ENCODE measurements at regions not wholly inside any gene's neighbourhood (a gene's known extent, or its start where the extent isn't known, plus 50 kb on each side); places are given as distances from the start of the nearest gene placed in this dataset.

- Histone ChIP-seq H4K20me1 (ENCODE audit: insufficient read depth, low read length) (no peaks in the 10 kb centered on the region), H3K79me2 (ENCODE audit: low read length) (no peaks in the 10 kb centered on the region), H2AFZ (ENCODE audit: low read length) (no peak overlapping the region), H3K27me3 (replicated peaks; ENCODE audit: insufficient read depth, low read length) (no peaks in the 10 kb centered on the region), H3F3A (ENCODE audit: insufficient read depth, low read length) (no peaks in the 10 kb centered on the region), H3K4me1 (ENCODE audit: low read length) (peaks cover 5% of the 10 kb centered on the region; the same call in 1 of the 2 replicates), H3K9me3 (replicated peaks; ENCODE audit: insufficient read depth, low read length) (no peaks in the 10 kb centered on the region), H3K27ac (ENCODE audit: low read length) (no peak overlapping the region), H3K9ac (ENCODE audit: low read length) (no peak overlapping the region), H3K36me3 (replicated peaks; ENCODE audit: insufficient read depth, low read length) (no peaks in the 10 kb centered on the region), H3K9me2 (replicated peaks; ENCODE audit: insufficient read depth, low read length) (no peaks in the 10 kb centered on the region), H3K4me3 (ENCODE audit: low read length) (no peak overlapping the region), H3K4me2 (ENCODE audit: low read depth, low read length) (no peak overlapping the region)
- TF ChIP-seq EZH2phosphoT487 (IDR thresholded peaks at IDR 0.05; ENCODE audit: low read length) (no peak), CTCF (IDR thresholded peaks at IDR 0.05; ENCODE audit: low read length) (no peak), EZH2 (optimal IDR thresholded peaks at IDR 0.05; ENCODE audit: low read depth, low read length) (no peak)
- no peak for DNase-seq
These were observed 62.0 kb downstream of the HAPSTR1 start for GRCh38 chr16:9153502-9153864.

GRCh38 chr16:9154567-9155410 lies 63.3 kb downstream of the HAPSTR1 start:
- no peak for TF ChIP-seq CTCF (IDR thresholded peaks at IDR 0.05; ENCODE audit: low read length)
- TF ChIP-seq EZH2 (optimal IDR thresholded peaks at IDR 0.05; ENCODE audit: low read depth, low read length): no peak
- no peak for TF ChIP-seq EZH2phosphoT487 (IDR thresholded peaks at IDR 0.05; ENCODE audit: low read length)
- Histone ChIP-seq H3K27ac (ENCODE audit: low read length) (no peak overlapping the region), H3K4me1 (ENCODE audit: low read length) (peaks cover 5% of the 10 kb centered on the region; the same call in 1 of the 2 replicates), H4K20me1 (ENCODE audit: insufficient read depth, low read length) (no peaks in the 10 kb centered on the region), H3K79me2 (ENCODE audit: low read length) (no peaks in the 10 kb centered on the region), H3F3A (ENCODE audit: insufficient read depth, low read length) (no peaks in the 10 kb centered on the region), H3K27me3 (replicated peaks; ENCODE audit: insufficient read depth, low read length) (no peaks in the 10 kb centered on the region), H3K9me2 (replicated peaks; ENCODE audit: insufficient read depth, low read length) (no peaks in the 10 kb centered on the region), H3K4me3 (ENCODE audit: low read length) (no peak overlapping the region), H3K9ac (ENCODE audit: low read length) (no peak overlapping the region), H3K9me3 (replicated peaks; ENCODE audit: insufficient read depth, low read length) (no peaks in the 10 kb centered on the region), H3K36me3 (replicated peaks; ENCODE audit: insufficient read depth, low read length) (no peaks in the 10 kb centered on the region), H3K4me2 (ENCODE audit: low read depth, low read length) (no peak overlapping the region), H2AFZ (ENCODE audit: low read length) (no peak overlapping the region)
- no peak for DNase-seq

GRCh38 chr16:9155871-9156270 lies 64.4 kb downstream of the HAPSTR1 start:
- H3K36me3 ChIP-seq (replicated peaks; ENCODE audit: insufficient read depth, low read length): no peaks in the 10 kb centered on the region
- DNase-seq: no peak
- H2AFZ ChIP-seq (ENCODE audit: low read length): no peak overlapping the region
- peaks cover 5% of the 10 kb centered on the region; the same call in 1 of the 2 replicates for H3K4me1 ChIP-seq (ENCODE audit: low read length)
- H3K79me2 ChIP-seq (ENCODE audit: low read length): no peaks in the 10 kb centered on the region
- no peaks in the 10 kb centered on the region for H3K9me2 ChIP-seq (replicated peaks; ENCODE audit: insufficient read depth, low read length)
- H3K27ac ChIP-seq (ENCODE audit: low read length): no peak overlapping the region
- no peaks in the 10 kb centered on the region for H4K20me1 ChIP-seq (ENCODE audit: insufficient read depth, low read length)
- H3K27me3 ChIP-seq (replicated peaks; ENCODE audit: insufficient read depth, low read length): no peaks in the 10 kb centered on the region
- H3F3A ChIP-seq (ENCODE audit: insufficient read depth, low read length): no peaks in the 10 kb centered on the region
- no peak overlapping the region for H3K9ac ChIP-seq (ENCODE audit: low read length)
- no peak overlapping the region for H3K4me2 ChIP-seq (ENCODE audit: low read depth, low read length)
- no peak for TF ChIP-seq CTCF (IDR thresholded peaks at IDR 0.05; ENCODE audit: low read length)
- TF ChIP-seq EZH2phosphoT487 (IDR thresholded peaks at IDR 0.05; ENCODE audit: low read length): no peak
- TF ChIP-seq EZH2 (optimal IDR thresholded peaks at IDR 0.05; ENCODE audit: low read depth, low read length): no peak
- H3K4me3 ChIP-seq (ENCODE audit: low read length): no peak overlapping the region
- no peaks in the 10 kb centered on the region for H3K9me3 ChIP-seq (replicated peaks; ENCODE audit: insufficient read depth, low read length)
